GM12891 (cell line): ENCODE measurements at regions not wholly inside any gene's neighbourhood (a gene's known extent, or its start where the extent isn't known, plus 50 kb on each side); places are given as distances from the start of the nearest gene placed in this dataset.

Source experiments
- DNase-seq: peaks from one replicate; pipeline ENCODE4 v3.0.0; 2011; ENCODE audit warnings: low spot score; ENCODE audit not compliant: insufficient read length
- FAIRE-seq: peaks from 2 replicates; lab custom pipeline; 2011; peaks lifted over from hg19 to GRCh38; lab: Jason Lieb, UNC
- PAX5 ChIP-seq: IDR thresholded peaks from 2 replicates; pipeline ENCODE4 v1.6.1; 2011; ENCODE audit warnings: low read length, moderate library complexity, mild to moderate bottlenecking; ENCODE audit not compliant: insufficient read depth, severe bottlenecking
- POLR2A ChIP-seq: IDR thresholded peaks from 2 replicates; pipeline ENCODE4 v1.6.1; 2011; ENCODE audit warnings: low read depth, low read length, control low read depth
- POLR2AphosphoS5 ChIP-seq: IDR thresholded peaks from 2 replicates; pipeline ENCODE4 v1.6.1; 2011; ENCODE audit warnings: low read depth, low read length, control low read depth
- POU2F2 ChIP-seq: IDR thresholded peaks from 2 replicates; pipeline ENCODE4 v1.6.1; 2011; ENCODE audit warnings: low read depth, mild to moderate bottlenecking, control low read depth, low read length, moderate library complexity
- SPI1 ChIP-seq: IDR thresholded peaks from 2 replicates; pipeline ENCODE4 v1.6.1; 2011; ENCODE audit warnings: low read depth, low read length, control low read depth
- TAF1 ChIP-seq: IDR thresholded peaks from 2 replicates; pipeline ENCODE4 v1.6.1; 2011; ENCODE audit warnings: low read depth, low read length, control low read depth

DNA sequence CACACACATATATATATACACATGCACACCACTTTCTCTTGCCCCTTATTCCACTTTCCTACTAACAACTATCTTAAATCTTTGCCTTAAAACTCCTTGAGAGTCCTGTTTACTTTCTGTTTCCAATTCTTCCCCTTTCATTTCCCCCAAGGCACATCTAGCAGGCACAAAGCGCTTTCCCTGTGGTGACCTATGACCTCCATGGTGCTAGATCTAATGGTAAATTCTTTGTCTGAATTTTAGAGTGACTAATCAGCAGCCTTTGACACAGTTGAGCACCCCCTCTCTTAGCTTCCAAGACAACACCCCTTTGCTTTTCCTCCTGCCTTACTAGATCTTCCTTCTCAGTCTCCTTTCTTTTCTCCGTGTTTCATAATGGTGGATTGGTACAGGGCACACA is 236.4 kb upstream of the TTC29 start:
- DNase-seq = no peak
- TF ChIP-seq SPI1 (no peak), POLR2A (no peak), PAX5 (no peak), POLR2AphosphoS5 (no peak), TAF1 (no peak), POU2F2 (no peak)
- no peak for FAIRE-seq

- TF ChIP-seq PAX5 (no peak), SPI1 (no peak), POLR2A (no peak), POU2F2 (no peak), POLR2AphosphoS5 (no peak), TAF1 (no peak)
- no peak for FAIRE-seq
- DNase-seq = no peak
Observed at GRCh38 chr4:147192679-147193078, 247.0 kb upstream of the TTC29 start.

GRCh38 chr4:147194114-147194513 is 248.4 kb upstream of the TTC29 start:
- no peak for DNase-seq
- TF ChIP-seq POLR2AphosphoS5 (no peak), TAF1 (no peak), POLR2A (no peak), POU2F2 (no peak), SPI1 (no peak), PAX5 (no peak)
- no peak for FAIRE-seq

DNA sequence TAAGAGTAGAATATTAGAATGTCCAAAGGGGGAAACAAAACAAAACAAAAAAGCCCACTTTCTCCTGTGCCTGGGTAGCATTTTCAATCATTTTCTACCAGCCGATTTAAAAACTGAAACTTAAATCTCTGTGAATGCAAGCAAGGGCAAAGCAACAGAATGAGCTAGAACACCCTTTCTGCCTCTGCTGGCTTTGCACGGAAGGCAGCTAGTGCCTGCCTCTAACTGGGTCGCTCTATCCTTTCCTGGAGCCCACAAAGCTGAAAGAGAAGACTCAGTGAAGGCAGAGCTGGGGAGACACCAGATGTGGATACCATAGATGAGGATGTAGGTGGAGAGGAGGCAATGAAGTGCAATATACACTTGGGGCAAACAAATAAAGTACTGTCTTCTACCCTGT is 248.9 kb upstream of the TTC29 start:
- TF ChIP-seq POU2F2 (no peak), TAF1 (no peak), POLR2A (no peak), POLR2AphosphoS5 (no peak), SPI1 (no peak), PAX5 (no peak)
- FAIRE-seq = no peak
- no peak for DNase-seq

GRCh38 chr4:147195386-147195785 is 249.7 kb upstream of the TTC29 start:
- DNase-seq = no peak
- no peak for TF ChIP-seq POLR2A
- no peak for TF ChIP-seq TAF1
- TF ChIP-seq POU2F2 = no peak
- TF ChIP-seq PAX5 = no peak
- no peak for TF ChIP-seq POLR2AphosphoS5
- no peak for TF ChIP-seq SPI1
- FAIRE-seq = no peak

GRCh38 chr4:147198411-147199051 is 252.9 kb upstream of the TTC29 start:
- DNase-seq (no peak), FAIRE-seq (no peak)
- TF ChIP-seq POLR2AphosphoS5 (no peak), POU2F2 (no peak), PAX5 (no peak), SPI1 (no peak), POLR2A (no peak), TAF1 (no peak)

DNA sequence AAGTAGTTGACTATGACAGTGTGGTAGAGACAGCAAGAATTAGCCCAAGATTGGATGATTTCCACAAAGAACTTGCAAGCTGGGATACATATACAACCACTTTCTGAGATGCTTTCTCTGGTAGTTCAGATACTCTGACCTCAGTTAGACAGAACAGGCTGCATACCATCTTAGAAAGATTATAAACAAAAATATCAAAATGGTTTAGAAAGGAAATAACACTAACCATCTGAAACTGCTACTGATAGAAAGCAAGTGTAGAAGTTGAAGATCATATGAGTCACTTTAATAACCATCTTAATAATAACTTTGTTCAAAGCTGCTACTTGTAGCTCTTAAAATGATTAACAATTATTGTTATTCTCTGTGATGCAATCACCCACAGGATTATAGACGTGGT is 255.4 kb upstream of the TTC29 start:
- TF ChIP-seq POLR2A = no peak
- TF ChIP-seq POLR2AphosphoS5 = no peak
- no peak for TF ChIP-seq POU2F2
- TF ChIP-seq SPI1 = no peak
- no peak for TF ChIP-seq PAX5
- no peak for TF ChIP-seq TAF1
- DNase-seq = no peak
- no peak for FAIRE-seq

DNA sequence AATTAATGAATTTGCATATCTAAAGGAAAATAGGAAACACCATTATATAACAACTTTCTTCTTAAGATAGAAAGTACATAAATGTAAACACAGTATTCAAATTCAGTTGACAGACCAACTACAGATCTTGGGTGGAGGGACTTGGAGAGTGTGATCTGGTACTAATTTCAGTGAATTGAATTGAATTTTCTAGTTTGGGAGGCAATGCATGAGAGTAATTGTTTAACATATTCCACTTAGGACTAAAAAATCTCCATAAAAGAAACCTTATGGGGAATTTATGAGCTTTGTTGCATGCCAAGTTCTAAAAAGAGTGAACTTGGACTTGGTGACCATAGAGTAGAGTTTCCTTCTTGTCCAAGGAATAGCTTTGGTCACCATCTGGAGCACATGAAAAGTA is 261.1 kb upstream of the TTC29 start:
- FAIRE-seq = no peak
- TF ChIP-seq SPI1 (no peak), POLR2AphosphoS5 (no peak), TAF1 (no peak), POU2F2 (no peak), PAX5 (no peak), POLR2A (no peak)
- no peak for DNase-seq

GRCh38 chr4:147207911-147208310 is 262.2 kb upstream of the TTC29 start:
- no peak for DNase-seq
- no peak for FAIRE-seq
- no peak for TF ChIP-seq POU2F2
- no peak for TF ChIP-seq PAX5
- no peak for TF ChIP-seq SPI1
- TF ChIP-seq POLR2A = no peak
- TF ChIP-seq TAF1 = no peak
- TF ChIP-seq POLR2AphosphoS5 = no peak

DNA sequence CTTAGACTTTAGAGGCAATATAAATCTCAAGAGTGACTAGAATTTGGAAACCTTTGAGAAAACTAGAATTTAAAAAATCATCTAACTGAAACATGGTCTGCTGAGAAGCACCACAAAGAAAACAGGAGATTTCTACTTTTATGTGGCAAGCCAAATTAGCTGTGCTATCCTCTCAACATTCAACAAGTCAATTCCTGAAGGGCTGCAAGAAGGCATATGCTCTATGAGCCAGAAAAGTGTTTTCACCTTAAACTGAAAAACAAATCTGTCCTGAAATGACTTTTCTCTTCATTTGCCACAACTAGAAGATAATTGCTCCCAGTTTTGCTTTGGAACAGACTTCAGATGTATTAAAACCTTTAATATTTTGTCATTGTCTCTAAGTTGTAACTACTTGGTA is 263.2 kb upstream of the EDNRA start:
- TF ChIP-seq PAX5 (no peak), POLR2A (no peak), SPI1 (no peak), POU2F2 (no peak), TAF1 (no peak), POLR2AphosphoS5 (no peak)
- no peak for DNase-seq
- FAIRE-seq = no peak

- FAIRE-seq (no peak), DNase-seq (no peak)
- TF ChIP-seq PAX5 (no peak), POU2F2 (no peak), TAF1 (no peak), SPI1 (no peak), POLR2A (no peak), POLR2AphosphoS5 (no peak)
Observed at GRCh38 chr4:147219145-147219544, 261.8 kb upstream of the EDNRA start.
